EH (cell line): ENCODE measurements at regions not wholly inside any gene's neighbourhood (a gene's known extent, or its start where the extent isn't known, plus 50 kb on each side); places are given as distances from the start of the nearest gene placed in this dataset.

Source experiments
- DNase-seq: peaks from one replicate; pipeline ENCODE4 v3.0.0-alpha.2; 2015; ENCODE audit warnings: low read depth

DNA sequence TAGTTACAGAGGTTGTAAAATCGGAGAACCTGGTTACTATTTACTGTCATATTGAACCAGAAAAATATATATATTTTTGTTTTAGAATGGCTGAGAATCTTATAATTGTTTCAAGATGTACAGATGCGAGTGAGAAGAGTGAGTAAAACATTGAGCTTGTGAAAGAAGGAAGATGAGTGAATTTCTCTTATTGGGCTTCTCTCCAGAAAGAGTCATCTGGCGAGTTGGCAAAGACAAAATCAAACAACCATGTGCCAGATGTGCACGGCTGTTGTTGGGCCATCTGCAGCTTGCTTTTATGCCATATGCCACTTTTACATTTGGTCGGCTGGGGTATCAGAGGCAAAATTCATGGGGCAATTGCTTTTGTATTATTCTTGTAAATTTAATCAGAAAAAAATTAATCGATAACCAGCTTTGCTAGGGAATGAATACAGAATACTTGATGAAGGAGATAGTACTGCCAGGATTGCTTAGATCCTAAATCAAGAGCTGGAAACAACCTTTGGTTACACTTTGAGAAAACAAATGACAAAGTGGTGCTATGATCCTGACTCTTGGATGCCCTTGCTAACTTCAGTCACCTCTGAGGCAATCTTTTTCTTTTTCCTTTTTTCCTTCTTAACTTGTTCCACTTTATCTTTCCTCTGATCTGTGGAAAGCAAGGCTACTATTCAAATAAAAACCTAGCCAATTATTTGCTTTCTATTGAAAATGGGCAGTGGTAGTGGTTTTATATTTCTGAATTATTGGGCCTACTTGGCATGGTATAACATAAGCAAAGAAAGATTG is 97.1 kb upstream of the GRIK2 start:
- DNase-seq, result peak; percentile 82

DNA sequence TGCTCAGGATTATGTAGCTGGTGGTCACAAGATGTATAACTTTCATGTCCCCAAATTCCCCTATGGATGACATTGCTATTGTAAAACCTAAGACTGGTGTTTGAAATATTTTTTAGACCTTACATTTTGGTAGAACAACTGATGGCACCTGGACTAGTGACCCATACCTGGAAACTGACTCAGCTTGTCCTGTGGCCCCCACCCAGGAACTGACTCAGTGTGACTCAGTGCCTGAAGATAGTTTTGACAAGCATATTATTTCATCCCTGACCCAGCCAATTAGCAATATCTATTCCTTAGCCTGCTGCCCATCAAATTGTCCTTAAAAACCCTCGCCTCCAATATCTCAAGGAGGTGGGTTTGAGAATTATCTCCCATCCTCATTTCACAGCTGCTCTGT is 90.9 kb upstream of the GRIK2 start:
- no peak for DNase-seq

DNA sequence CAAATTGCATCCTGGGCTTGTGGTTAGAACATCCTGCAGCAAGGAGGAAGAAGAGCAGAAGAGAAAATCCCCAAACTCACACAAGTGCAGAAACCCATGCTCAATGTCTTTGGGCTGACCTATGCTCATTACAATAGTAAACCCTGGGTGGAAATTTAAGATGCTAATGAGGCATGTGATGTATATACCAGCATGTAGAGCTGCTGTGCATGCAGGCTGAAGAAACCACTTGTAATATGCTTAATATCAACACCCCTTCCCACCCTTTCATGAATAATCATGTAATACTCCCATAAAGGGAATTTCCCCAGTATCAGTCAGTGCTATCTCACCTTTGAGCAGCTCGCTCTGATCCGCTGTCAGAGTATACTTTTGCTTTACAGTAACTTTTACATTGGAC is 90.0 kb upstream of the GRIK2 start:
- DNase-seq, result no peak

DNA sequence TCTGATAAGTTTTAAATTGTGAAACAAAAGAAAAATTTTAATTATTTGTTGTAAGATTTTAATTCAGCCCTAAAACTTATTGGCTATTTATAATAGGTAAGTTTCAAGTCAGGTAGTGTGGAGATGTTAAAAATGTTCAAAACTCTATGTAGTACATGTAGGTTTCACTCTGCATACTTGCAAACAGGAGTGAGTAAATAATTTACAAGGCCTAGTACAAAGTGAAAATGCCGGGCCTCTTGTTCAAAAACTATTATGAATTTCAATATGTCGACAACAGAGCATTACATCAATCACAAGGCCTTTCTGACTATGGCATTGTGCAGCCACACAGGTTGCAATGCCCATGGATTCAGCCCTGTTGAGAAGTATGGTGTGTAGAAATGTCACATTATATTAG is 80.9 kb upstream of the GRIK2 start:
- no peak for DNase-seq

DNA sequence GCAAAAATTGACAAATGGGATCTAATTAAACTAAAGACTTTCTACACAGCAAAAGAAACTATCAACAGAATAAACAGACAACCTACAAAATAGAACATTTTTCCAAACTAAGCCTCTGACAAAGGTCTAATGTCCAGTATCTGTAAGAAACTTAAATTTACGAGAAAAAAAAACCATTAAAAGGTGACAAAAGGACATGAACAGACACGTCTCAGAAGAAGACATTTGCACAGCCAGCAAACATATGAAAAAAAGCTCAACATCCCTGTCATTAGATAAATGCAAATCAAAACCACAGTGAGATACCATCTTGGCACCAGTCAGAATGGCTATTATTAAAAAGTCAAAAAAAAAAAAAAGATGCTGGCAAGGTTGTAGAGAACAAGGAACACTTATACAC is 70.6 kb upstream of the GRIK2 start:
- no peak for DNase-seq

DNA sequence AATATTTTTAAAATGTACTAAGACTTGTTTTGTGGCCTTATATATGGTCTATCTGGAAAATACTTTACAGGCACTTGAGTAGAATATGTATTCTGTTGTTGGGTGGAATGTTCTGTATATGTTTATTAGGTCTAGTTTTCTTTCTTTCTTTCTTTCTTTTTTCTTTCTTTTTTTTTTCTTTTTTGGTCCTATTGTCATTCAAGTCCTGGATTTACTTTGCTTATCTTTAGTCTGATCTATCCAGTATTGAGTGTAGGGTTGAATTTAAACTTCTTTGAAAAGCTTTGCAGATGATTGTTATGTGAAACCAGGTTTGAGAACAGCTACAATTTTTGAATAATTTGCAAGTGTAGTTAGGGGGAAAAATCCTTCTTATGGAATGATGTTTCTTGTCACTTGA is 67.1 kb upstream of the GRIK2 start:
- DNase-seq, result no peak

DNA sequence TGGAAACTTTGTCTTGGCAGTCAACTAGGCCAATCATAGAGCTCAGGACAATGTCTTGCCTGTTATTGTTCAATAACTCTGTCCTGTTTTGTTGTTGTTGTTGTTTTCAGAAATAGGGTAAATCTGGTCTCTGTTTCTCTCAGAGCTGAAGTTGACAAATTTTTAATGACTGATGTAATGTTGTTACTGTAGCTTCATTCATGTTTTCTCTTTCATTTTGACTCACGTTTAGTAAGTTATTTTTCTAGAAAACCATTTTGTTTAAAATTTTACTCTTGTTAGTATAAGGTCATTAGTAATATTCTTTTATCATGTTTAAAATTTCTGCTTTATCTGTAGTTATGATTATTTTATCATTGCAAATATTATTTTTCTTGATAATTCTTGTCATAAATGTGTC is 51.6 kb upstream of the GRIK2 start:
- DNase-seq, result no peak
